Memory B cell (primary cell): ENCODE measurements at regions not wholly inside any gene's neighbourhood (a gene's known extent, or its start where the extent isn't known, plus 50 kb on each side); places are given as distances from the start of the nearest gene placed in this dataset.

ENCODE experiments used
- ATAC-seq: fragments of 150-1000 bp; cut with Tn5 transposase; 2 replicates; pipeline ENCODE4 v1.10.0; 2021; ENCODE audit warnings: low read depth, mild to moderate bottlenecking, moderate library complexity
- DNase-seq, 2 donors: peaks; one replicate each; pipeline ENCODE4 v3.0.0; 2022; ENCODE audit warnings: low spot score in 2 of 2
- H3K27ac Mint-ChIP-seq: one replicate; pipeline ENCODE4 v1.8.0; 2022; ENCODE audit warnings: mild to moderate bottlenecking, moderate library complexity, mixed read lengths
- H3K27me3 Mint-ChIP-seq: one replicate; pipeline ENCODE4 v1.8.0; 2022; ENCODE audit warnings: mixed read lengths
- H3K36me3 Mint-ChIP-seq: one replicate; pipeline ENCODE4 v1.8.0; 2022; ENCODE audit warnings: mild to moderate bottlenecking, mixed read lengths
- H3K4me1 Mint-ChIP-seq: one replicate; pipeline ENCODE4 v1.8.0; 2022; ENCODE audit warnings: mixed read lengths
- H3K4me3 Mint-ChIP-seq: one replicate; pipeline ENCODE4 v1.8.0; 2022; ENCODE audit warnings: mild to moderate bottlenecking, moderate library complexity, mixed read lengths
- H3K9me3 Mint-ChIP-seq: one replicate; pipeline ENCODE4 v1.8.0; 2022; ENCODE audit warnings: mixed read lengths

DNA sequence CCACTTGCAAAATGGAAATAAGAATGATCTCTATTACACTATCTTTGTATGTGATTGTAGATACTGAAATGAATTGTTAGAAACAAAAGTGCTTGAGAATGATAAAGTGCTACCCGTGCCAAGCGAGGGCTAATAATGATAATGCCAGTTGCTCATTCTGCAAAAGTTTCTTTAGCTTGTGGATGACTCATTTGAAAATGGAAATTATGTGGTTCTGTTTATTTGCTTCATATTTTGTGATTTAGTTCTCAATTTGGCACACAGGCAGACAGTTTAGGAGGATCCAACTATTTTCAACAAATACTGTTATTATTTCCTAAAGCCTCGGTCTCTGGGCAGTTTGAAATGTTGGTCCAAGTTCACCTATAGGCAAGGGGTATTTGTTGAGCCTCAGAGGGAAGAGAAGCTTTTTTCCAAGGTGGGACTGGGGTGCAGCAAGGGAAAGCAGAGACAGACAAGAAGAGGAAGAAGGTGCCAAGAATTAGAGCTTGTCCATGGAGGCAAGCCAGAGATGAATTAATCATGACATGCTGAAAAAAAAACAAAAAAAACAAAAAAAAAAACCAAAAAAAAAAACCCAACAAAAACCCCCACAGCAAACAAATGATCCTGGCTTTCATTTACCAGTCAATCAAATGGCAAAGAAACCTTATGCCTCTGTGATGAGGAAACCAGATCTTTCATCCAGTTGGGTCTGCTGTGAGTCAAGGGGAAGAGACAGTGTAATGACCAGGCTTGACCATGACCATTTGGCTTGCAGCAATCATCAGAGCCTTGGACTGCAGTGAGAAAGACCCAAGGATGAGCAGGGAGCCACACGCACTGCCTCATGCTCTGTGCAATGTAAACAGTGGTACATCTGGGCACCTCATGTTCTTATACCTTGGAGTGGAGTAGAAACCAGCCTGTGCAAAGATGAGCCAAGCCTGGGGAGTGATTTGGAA lies 285.0 kb upstream of the HABP2 start:
- ATAC-seq (no peak), DNase-seq (no peak)
- no peak overlapping the region for H3K4me3 Mint-ChIP-seq
- no peak overlapping the region for H3K27ac Mint-ChIP-seq
- no peaks in the 10 kb centered on the region for H3K4me1 Mint-ChIP-seq
- H3K36me3 Mint-ChIP-seq: peaks cover 2% of the 10 kb centered on the region
- H3K27me3 Mint-ChIP-seq: peaks cover 19% of the 10 kb centered on the region
- peaks cover 4% of the 10 kb centered on the region for H3K9me3 Mint-ChIP-seq

DNA sequence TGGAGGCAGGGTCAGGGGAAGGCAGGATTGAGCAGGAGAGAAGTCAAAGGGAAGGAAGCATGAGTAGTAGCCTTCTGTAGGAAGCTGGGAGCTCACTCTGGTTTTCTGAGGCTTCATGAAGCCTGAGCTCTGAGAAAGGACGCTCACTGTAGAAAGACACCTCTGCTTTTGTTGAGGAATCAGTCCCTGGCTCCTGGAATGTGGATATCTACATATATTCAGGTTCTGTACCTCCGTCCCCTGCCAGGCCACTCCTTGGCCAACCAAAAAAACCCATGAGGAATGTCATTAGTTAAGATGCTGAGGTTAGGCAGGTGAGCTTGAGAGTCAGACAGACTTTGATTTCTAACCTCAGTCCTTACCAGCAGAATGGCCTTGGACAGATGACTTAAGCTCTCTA lies 283.5 kb upstream of the HABP2 start:
- Mint-ChIP-seq H3K4me1 (peaks cover 3% of the 10 kb centered on the region), H3K27ac (no peak overlapping the region), H3K4me3 (no peak overlapping the region), H3K36me3 (no peaks in the 10 kb centered on the region), H3K27me3 (peaks cover 11% of the 10 kb centered on the region), H3K9me3 (peaks cover 2% of the 10 kb centered on the region)
- DNase-seq (no peak), ATAC-seq (no peak)

DNA sequence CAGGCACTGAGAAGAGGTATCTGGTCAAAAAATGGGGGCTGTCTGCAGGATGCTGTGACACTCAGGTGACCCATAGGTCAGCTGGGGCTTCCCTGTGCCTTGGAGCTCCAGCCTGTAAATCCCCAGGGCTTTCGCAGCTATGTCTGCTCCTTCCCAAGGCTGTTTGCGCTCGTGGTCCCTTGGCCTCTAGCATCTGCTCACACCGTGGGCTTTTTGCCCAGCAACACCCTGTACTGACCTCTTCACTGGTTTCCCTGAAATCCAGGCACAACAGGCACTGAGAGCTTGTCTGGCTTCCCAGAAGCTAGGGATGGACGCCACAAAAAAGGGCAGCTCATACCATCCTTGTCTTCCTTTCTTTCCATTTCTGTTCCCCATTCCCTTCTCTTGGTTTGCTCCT lies 280.3 kb upstream of the HABP2 start:
- ATAC-seq: no peak
- peaks cover 3% of the 10 kb centered on the region for H3K4me1 Mint-ChIP-seq
- no peak overlapping the region for H3K4me3 Mint-ChIP-seq
- H3K27ac Mint-ChIP-seq: no peak overlapping the region
- H3K36me3 Mint-ChIP-seq: no peaks in the 10 kb centered on the region
- H3K27me3 Mint-ChIP-seq: peaks cover 8% of the 10 kb centered on the region
- peaks cover 10% of the 10 kb centered on the region for H3K9me3 Mint-ChIP-seq
- no peak for DNase-seq

DNA sequence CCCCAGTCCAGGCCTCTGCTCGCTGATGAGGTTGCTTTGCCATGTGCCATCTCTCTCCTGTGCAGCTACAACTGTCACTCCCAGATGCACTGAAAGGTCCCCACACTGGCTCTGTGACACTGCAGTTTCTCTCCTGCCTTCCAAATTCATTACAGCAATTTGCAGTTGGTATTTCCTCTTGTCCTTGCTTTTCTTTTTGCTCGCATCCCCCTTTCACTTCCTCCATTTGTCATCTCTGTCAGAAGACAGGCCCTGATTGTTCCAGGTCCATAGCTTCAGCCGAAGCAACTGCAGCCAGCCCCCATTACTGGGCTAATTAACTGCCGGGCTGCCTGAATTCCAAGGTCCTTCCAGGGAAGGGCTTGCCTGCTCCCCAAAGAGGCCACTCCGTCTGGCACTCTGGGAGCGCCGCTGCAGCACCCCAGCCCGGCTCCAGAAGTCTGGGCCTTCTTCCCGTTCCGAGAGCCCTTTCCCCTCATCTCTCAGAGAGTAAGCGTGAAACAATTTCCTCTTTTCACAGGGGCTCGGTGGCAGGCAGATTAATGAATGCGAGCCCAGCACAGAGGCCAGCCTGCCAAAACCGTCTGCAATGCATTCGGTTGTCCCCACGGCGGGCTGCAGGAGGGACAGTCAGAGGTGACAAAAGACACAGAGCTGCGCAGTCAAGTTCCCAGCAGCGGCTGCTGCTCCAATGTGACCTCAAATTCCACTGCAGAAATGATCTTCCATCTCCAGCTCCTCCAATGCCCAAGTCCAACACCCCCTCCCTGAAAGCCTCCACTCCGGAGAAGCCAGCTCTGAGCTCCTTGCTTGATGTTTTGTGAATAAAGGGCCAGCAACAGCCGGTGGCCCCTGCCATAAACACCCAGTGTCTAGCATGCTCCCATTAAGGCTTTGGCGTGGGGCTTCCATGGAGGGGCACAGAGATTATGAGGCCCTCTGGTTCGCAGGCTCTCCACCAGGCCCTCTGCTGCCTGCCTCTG lies 279.4 kb upstream of the HABP2 start:
- H3K4me1 Mint-ChIP-seq: peaks cover 3% of the 10 kb centered on the region
- H3K27ac Mint-ChIP-seq: no peak overlapping the region
- ATAC-seq (no peak), DNase-seq (no peak)
- peaks cover 10% of the 10 kb centered on the region for H3K9me3 Mint-ChIP-seq
- no peaks in the 10 kb centered on the region for H3K36me3 Mint-ChIP-seq
- H3K4me3 Mint-ChIP-seq: no peak overlapping the region
- H3K27me3 Mint-ChIP-seq: peaks cover 6% of the 10 kb centered on the region

DNA sequence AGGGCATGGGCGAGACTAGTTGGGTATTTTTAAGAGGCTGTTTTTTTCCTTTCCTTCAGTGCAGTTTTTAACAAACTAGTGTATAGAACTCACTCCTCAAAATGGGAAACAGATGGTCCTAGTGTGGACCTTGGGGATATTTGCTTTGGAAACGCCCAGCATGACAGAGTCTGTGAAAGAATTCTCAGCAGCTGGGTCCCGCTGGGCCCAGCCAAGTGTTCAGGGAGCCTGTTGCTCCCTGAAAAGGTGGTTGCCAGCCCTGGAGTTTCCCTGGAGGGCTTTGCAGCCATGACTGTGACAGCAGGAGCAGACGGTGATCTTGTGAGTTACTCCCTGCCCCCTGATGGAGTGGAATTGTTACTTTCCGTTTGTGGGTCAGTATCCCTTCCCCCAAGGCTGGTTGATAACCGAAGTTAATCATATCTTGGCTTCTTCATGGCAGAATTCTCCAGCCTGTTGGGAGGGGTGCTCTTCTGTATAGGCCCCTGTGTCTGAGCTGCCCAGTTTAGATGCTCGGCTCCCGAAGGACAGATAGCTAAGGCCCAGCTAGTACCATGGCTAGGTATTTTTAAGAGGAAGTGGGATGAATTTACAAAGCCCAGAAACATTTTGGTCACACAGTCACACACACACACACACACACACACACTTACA lies 278.6 kb upstream of the HABP2 start:
- Mint-ChIP-seq H3K27ac (no peak overlapping the region), H3K9me3 (peaks cover 10% of the 10 kb centered on the region), H3K4me3 (no peak overlapping the region), H3K36me3 (no peaks in the 10 kb centered on the region), H3K4me1 (peaks cover 3% of the 10 kb centered on the region), H3K27me3 (peaks cover 6% of the 10 kb centered on the region)
- ATAC-seq: no peak
- no peak for DNase-seq

DNA sequence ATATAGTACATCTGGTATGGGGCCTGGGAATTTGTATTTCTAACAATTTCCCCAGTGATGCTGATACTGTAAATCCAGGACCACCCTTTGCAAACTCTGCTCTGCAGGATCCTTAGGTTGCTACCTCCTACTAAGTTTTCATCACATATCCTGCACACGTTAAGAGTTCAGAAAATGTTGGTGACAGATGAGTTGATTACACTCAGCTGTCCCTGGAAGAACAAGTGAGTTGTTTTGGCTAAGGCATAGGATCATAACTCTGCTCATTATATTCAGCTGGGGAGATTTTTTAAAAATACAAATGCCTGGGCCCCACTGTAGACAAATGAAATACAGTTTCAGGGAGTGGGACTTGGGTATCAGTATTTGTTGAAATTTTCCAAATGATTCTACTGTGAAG lies 274.6 kb upstream of the HABP2 start:
- peaks cover 2% of the 10 kb centered on the region for H3K27me3 Mint-ChIP-seq
- H3K4me3 Mint-ChIP-seq: no peak overlapping the region
- no peak for ATAC-seq
- no peak for DNase-seq
- no peak overlapping the region for H3K27ac Mint-ChIP-seq
- H3K9me3 Mint-ChIP-seq: peaks cover 8% of the 10 kb centered on the region
- H3K4me1 Mint-ChIP-seq: peaks cover 1% of the 10 kb centered on the region
- no peaks in the 10 kb centered on the region for H3K36me3 Mint-ChIP-seq

DNA sequence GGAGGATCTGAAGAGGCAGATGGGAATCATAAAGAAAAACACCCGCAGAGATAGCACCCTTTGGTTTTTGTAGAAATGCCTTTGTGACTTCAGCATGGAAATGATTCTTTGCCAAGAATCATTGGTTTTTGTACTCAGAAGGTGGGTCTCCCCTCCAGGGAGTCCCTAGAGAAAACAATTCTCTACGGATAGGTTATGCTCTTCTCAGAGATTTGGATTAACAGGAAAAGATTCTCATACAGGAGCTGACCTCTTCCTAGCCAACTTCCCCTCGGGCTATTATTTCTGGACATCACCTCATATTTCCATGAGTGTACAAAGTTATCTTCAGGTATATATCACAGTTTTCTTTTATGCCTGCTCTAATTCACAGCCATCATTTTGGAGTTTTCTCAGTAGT lies 274.2 kb upstream of the HABP2 start:
- DNase-seq: no peak
- H3K36me3 Mint-ChIP-seq: no peaks in the 10 kb centered on the region
- peaks cover 8% of the 10 kb centered on the region for H3K9me3 Mint-ChIP-seq
- peaks cover 2% of the 10 kb centered on the region for H3K27me3 Mint-ChIP-seq
- H3K27ac Mint-ChIP-seq: no peak overlapping the region
- no peak overlapping the region for H3K4me3 Mint-ChIP-seq
- H3K4me1 Mint-ChIP-seq: no peaks in the 10 kb centered on the region
- ATAC-seq: no peak

DNA sequence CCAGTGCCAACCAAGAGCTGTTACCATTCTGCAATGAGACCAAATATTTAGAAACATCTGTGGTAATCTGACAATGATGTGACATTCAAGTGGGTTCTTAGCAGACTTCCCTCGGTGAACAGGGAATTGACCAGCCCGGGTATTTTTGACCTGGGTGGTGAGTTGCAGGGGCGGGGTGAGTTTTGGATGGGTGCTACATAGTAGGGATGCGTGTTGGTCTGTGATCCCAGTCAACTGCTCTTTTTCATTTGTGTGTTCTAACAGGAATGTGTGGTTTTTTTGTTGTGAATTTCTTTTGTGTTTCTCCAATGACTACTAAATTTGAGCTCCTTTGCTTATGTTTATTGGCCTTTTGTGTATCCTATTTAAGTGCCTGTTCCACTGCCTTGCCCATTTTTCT lies 273.6 kb upstream of the HABP2 start:
- ATAC-seq (no peak), DNase-seq (no peak)
- H3K9me3 Mint-ChIP-seq: peaks cover 8% of the 10 kb centered on the region
- H3K4me1 Mint-ChIP-seq: no peaks in the 10 kb centered on the region
- H3K27ac Mint-ChIP-seq: no peak overlapping the region
- peaks cover 2% of the 10 kb centered on the region for H3K27me3 Mint-ChIP-seq
- H3K36me3 Mint-ChIP-seq: no peaks in the 10 kb centered on the region
- H3K4me3 Mint-ChIP-seq: no peak overlapping the region

DNA sequence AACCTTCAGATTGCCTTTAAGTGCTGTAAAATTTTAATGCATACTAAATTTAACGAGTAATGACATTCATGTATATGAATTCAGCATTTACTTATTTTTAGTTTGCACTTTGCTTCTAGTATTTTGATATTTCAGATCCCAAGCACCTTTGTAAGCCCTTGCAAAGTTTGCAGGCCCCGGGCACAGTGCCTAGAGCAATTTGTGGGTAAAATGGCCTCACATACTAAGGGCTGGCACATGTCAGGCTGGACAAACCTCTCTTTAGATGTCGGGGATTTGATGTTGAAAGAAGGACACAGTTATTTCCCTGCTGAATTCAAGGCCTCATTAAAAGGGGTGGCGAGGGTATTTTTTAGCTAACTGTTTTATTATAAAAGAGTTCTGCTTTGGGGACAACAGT lies 270.3 kb upstream of the HABP2 start:
- Mint-ChIP-seq H3K27ac (no peak overlapping the region), H3K4me1 (no peaks in the 10 kb centered on the region), H3K36me3 (no peaks in the 10 kb centered on the region), H3K4me3 (no peak overlapping the region), H3K27me3 (peaks cover 2% of the 10 kb centered on the region), H3K9me3 (no peaks in the 10 kb centered on the region)
- ATAC-seq (no peak), DNase-seq (no peak)

DNA sequence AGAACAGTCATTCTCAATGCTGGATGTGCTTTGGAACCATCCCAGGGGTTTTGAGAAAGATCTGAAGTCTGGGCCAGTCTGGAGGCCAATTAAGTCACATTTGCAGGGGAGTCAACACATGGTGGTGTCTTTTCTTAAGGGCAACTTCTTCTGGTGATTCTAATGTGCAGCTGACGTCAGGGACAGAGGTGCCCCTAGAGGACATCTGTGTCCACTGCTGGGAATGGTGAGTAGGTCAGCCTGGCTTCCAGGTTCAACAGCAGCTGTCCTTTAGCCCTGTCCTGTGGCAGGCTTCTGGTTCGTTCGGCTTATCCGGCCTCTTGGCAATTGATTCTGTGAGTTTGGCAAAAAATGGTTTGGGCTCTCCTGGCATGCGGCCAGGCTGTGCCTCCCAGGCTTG lies 269.7 kb upstream of the HABP2 start:
- H3K27me3 Mint-ChIP-seq: peaks cover 2% of the 10 kb centered on the region
- DNase-seq (no peak), ATAC-seq (no peak)
- no peaks in the 10 kb centered on the region for H3K9me3 Mint-ChIP-seq
- H3K4me3 Mint-ChIP-seq: no peak overlapping the region
- H3K27ac Mint-ChIP-seq: no peak overlapping the region
- H3K4me1 Mint-ChIP-seq: no peaks in the 10 kb centered on the region
- no peaks in the 10 kb centered on the region for H3K36me3 Mint-ChIP-seq

DNA sequence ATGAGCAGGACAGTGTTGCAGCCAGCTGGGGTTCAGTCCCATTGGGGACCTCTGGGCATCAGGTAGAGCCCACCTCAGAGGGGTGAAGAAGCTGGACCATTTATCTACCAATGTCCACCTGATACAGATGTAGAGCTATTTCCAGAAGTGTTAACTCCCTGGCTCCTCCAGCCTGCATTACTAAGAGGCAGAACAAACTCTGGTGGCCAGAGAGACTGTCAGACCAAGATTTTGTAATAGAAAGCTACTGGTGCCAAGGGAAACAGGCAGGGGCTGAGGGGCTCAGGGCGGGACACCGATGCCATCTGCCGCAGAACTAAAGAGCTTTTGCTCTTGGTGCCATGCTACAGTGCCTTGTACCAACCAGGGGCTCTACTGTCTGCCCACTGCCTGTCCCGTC lies 268.2 kb upstream of the HABP2 start:
- H3K27ac Mint-ChIP-seq: no peak overlapping the region
- no peak for ATAC-seq
- peaks cover 2% of the 10 kb centered on the region for H3K27me3 Mint-ChIP-seq

DNA sequence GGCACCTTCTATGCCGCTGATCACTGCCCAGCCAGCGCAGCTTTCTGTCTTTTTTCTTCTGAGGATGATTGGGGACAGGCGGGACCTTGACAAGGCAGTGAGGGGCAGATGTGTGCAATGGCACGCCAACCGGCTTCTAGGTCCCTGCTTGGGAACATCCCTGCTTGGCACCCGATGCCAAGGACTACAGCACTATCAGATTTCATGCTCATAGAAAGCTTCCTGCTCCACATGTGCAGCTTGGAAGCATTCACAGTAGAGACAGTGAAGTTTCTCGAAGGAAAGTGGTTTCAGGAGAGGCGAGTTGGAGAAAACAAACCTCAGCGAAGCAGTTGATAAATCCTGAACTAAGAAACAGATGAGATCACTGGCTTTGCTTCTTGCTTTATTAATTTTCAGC lies 267.5 kb upstream of the HABP2 start:
- no peaks in the 10 kb centered on the region for H3K36me3 Mint-ChIP-seq
- no peak overlapping the region for H3K27ac Mint-ChIP-seq
- H3K4me3 Mint-ChIP-seq: no peak overlapping the region
- ATAC-seq (no peak), DNase-seq (no peak)
- H3K4me1 Mint-ChIP-seq: no peaks in the 10 kb centered on the region
- H3K27me3 Mint-ChIP-seq: peaks cover 2% of the 10 kb centered on the region
- H3K9me3 Mint-ChIP-seq: no peaks in the 10 kb centered on the region

More for the DNA sequence above, 268.2 kb upstream of the HABP2 start:
- Mint-ChIP-seq H3K9me3 (no peaks in the 10 kb centered on the region), H3K4me3 (no peak overlapping the region), H3K4me1 (no peaks in the 10 kb centered on the region), H3K36me3 (no peaks in the 10 kb centered on the region)
- no peak for DNase-seq

DNA sequence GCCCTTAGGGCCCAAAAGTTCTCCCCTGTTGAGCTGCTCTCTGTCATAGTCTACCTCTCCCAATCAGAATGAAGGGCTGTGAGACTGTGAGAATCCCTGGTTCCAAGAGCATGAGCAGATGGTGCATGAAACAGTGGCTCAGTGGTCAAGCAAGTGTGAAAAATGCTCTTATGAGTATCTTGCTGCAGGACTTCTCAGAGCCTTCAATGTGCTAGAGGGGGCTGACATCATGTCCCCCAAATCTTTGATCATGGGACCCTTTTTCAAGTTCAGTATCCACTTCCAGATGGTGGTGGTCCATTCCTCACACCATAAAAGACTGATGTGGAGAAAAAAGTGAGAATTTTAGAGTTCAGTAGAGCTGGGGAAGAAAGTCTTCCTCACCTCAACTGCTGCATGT lies 265.3 kb upstream of the HABP2 start:
- ATAC-seq: no peak
- H3K4me3 Mint-ChIP-seq: no peak overlapping the region
- H3K27ac Mint-ChIP-seq: no peak overlapping the region
- no peaks in the 10 kb centered on the region for H3K4me1 Mint-ChIP-seq
- DNase-seq: no peak
- no peaks in the 10 kb centered on the region for H3K36me3 Mint-ChIP-seq
- H3K9me3 Mint-ChIP-seq: no peaks in the 10 kb centered on the region
- H3K27me3 Mint-ChIP-seq: peaks cover 2% of the 10 kb centered on the region

DNA sequence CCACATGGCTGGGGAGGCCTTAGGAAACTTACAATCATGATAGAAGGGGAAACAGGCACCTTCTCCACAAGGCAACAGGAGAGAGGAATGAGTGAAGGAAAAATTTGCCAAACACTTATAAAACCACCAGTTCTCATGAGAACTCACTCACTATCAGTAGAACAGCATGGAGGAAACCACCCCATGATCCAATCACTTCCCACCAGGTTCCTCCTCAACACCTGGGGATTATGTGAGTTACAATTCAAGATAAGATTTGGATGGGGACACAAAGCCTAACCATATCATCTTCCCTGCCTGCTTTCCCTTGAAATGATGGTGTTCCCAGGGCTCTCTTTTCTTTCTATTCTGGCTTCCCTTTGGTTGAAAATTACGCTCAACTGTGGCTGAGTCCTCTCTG lies 262.7 kb upstream of the HABP2 start:
- Mint-ChIP-seq H3K27me3 (peaks cover 2% of the 10 kb centered on the region), H3K4me1 (no peaks in the 10 kb centered on the region), H3K9me3 (no peaks in the 10 kb centered on the region), H3K4me3 (no peak overlapping the region), H3K36me3 (no peaks in the 10 kb centered on the region), H3K27ac (no peak overlapping the region)
- DNase-seq (no peak), ATAC-seq (no peak)
